CD4-positive, alpha-beta memory T cell (primary cell): ENCODE measurements at regions not wholly inside any gene's neighbourhood (a gene's known extent, or its start where the extent isn't known, plus 50 kb on each side); places are given as distances from the start of the nearest gene placed in this dataset.
"Not testable (repeated sequence)": the region's sequence is repeated elsewhere in the genome, so short reads cannot be mapped to it uniquely, and the experiment has no call there.

ENCODE experiments used
- CTCF ChIA-PET: fragments of 350-600 bp; sonication (Branson Sonifier 250); formaldehyde crosslinking; loops from one replicate; lab custom pipeline; 2021; ENCODE audit warnings: inconsistent platforms; ENCODE audit not compliant: partially characterized antibody; lab: Charles Lee
- POLR2A ChIA-PET: fragments of 350-600 bp; sonication (Branson Sonifier 250); formaldehyde crosslinking; loops from one replicate; lab custom pipeline; 2021; ENCODE audit not compliant: partially characterized antibody; lab: Charles Lee
- DNase-seq, 5 donors: peaks; one replicate each; pipeline versions ENCODE4 v3.0.0 to v3.0.0-alpha.2; 2020 to 2022; ENCODE audit warnings: mixed read lengths in 1 of 5
- H3K27ac ChIP-seq: one replicate; pipeline ENCODE4 v1.7.0; 2013; ENCODE audit warnings: low read depth, low read length
- H3K27me3 ChIP-seq: 2 replicates; pipeline ENCODE4 v1.7.0; 2013; ENCODE audit warnings: mild to moderate bottlenecking, low read length, moderate library complexity; ENCODE audit not compliant: insufficient read depth
- H3K36me3 ChIP-seq: 2 replicates; pipeline ENCODE4 v1.7.0; 2013; ENCODE audit warnings: mild to moderate bottlenecking, low read length, moderate library complexity; ENCODE audit not compliant: insufficient read depth
- H3K4me1 ChIP-seq: 2 replicates; pipeline ENCODE4 v1.7.0; 2013; ENCODE audit warnings: mild to moderate bottlenecking, low read length, moderate library complexity; ENCODE audit not compliant: insufficient read depth
- H3K4me3 ChIP-seq, 2 donors: one replicate each; pipeline ENCODE4 v1.7.0; 2013; ENCODE audit warnings: low read length in 2 of 2, mild to moderate bottlenecking in 1 of 2
- H3K9me3 ChIP-seq, 2 donors: one replicate each; pipeline ENCODE4 v1.7.0; 2013; ENCODE audit warnings: low read length in 2 of 2, control low read depth in 1 of 2; ENCODE audit not compliant: control insufficient read depth in 1 of 2
- H3K27ac Mint-ChIP-seq, 7 donors: one replicate each; pipeline ENCODE4 v1.8.0; 2020 to 2021; ENCODE audit warnings: mixed read lengths in 7 of 7, mild to moderate bottlenecking in 6 of 7, inconsistent platforms in 3 of 7, moderate library complexity in 3 of 7
- H3K27me3 Mint-ChIP-seq, 2 donors: one replicate each; pipeline ENCODE4 v1.8.0; 2020 to 2021; ENCODE audit warnings: mixed read lengths in 2 of 2
- H3K36me3 Mint-ChIP-seq, 2 donors: one replicate each; pipeline ENCODE4 v1.8.0; 2020 to 2021; ENCODE audit warnings: mixed read lengths in 2 of 2, inconsistent platforms in 1 of 2, mild to moderate bottlenecking in 1 of 2
- H3K4me1 Mint-ChIP-seq, 4 donors: one replicate each; pipeline ENCODE4 v1.8.0; 2020 to 2021; ENCODE audit warnings: mixed read lengths in 4 of 4, mild to moderate bottlenecking in 1 of 4
- H3K4me3 Mint-ChIP-seq, 8 donors: one replicate each; pipeline ENCODE4 v1.8.0; 2020 to 2021; ENCODE audit warnings: mixed read lengths in 8 of 8, mild to moderate bottlenecking in 7 of 8, moderate library complexity in 6 of 8, inconsistent platforms in 3 of 8
- H3K9me3 Mint-ChIP-seq, 8 donors: one replicate each; pipeline ENCODE4 v1.8.0; 2020 to 2021; ENCODE audit warnings: mixed read lengths in 8 of 8, mild to moderate bottlenecking in 5 of 8, inconsistent platforms in 3 of 8, moderate library complexity in 1 of 8
- intact Hi-C: fragments of 100-400 bp; cut with micrococcal nuclease; formaldehyde crosslinking; loops from one replicate; pipeline ENCODE4 v1.15.1; 2023

- Mint-ChIP-seq H3K4me3 (peak overlapping the region in 1 of 8 donors; percentile 41), H3K4me1 (peaks cover 19 to 34% (median 26%) of the 10 kb centered on the region in 4 donors), H3K36me3 (no peaks in the 10 kb centered on the region), H3K27me3 (no peaks in the 10 kb centered on the region), H3K27ac (peak overlapping the region in 3 of 7 donors; percentile 16 to 59 (median 48)), H3K9me3 (no peaks in the 10 kb centered on the region)
- H3K27me3 ChIP-seq: no peaks in the 10 kb centered on the region
- H3K4me3 ChIP-seq: no peak overlapping the region
- no peak overlapping the region for H3K27ac ChIP-seq
- intact Hi-C loops: no loop called here
- H3K9me3 ChIP-seq: no peaks in the 10 kb centered on the region
- POLR2A ChIA-PET: interaction anchor here (1.0 to 1.5 kb wide), 3 partner anchors 13 to 79 kb away, joined by 3 to 6 read pairs (median 3); partner anchors contain the start of gene RUNX3
- H3K36me3 ChIP-seq: no peaks in the 10 kb centered on the region
- no peak for DNase-seq
- peaks cover 20% of the 10 kb centered on the region for H3K4me1 ChIP-seq
- CTCF ChIA-PET: interaction anchor here (0.9 to 4.4 kb wide), 3 partner anchors 13 to 27 kb away, joined by 3 to 23 read pairs (median 4); no protein-coding TSS in a partner anchor
Observed at GRCh38 chr1:25009671-25010262, 79.7 kb upstream of the RUNX3 start.

- Histone ChIP-seq H3K9me3 (no peaks in the 10 kb centered on the region), H3K36me3 (no peaks in the 10 kb centered on the region), H3K27ac (no peak overlapping the region), H3K27me3 (no peaks in the 10 kb centered on the region), H3K4me1 (peaks cover 20% of the 10 kb centered on the region), H3K4me3 (no peak overlapping the region)
- CTCF ChIA-PET: interaction anchor here (1.4 to 4.4 kb wide), 3 partner anchors 14 to 45 kb away, joined by 3 to 23 read pairs (median 4); no protein-coding TSS in a partner anchor
- DNase-seq: no peak
- no peaks in the 10 kb centered on the region for H3K36me3 Mint-ChIP-seq
- peak overlapping the region in 1 of 7 donors; percentile 68 for H3K27ac Mint-ChIP-seq
- H3K4me1 Mint-ChIP-seq: peaks cover 20 to 38% (median 28%) of the 10 kb centered on the region in 4 donors
- POLR2A ChIA-PET: interaction anchor here (1.3 to 2.5 kb wide), 4 partner anchors 15 to 24 kb away, joined by 3 to 15 read pairs (median 5); no protein-coding TSS in a partner anchor
- intact Hi-C loops: no loop called here
- peak overlapping the region in 1 of 8 donors; percentile 15 for H3K4me3 Mint-ChIP-seq
- H3K9me3 Mint-ChIP-seq: no peaks in the 10 kb centered on the region
- no peaks in the 10 kb centered on the region for H3K27me3 Mint-ChIP-seq
Observed at GRCh38 chr1:25008192-25008485, 78.1 kb upstream of the RUNX3 start.

- Mint-ChIP-seq H3K27ac (peak overlapping the region in 3 of 7 donors; percentile 48 to 68 (median 59)), H3K4me3 (peak overlapping the region in 2 of 8 donors; percentile 35 to 41), H3K4me1 (peaks cover 20 to 38% (median 28%) of the 10 kb centered on the region in 4 donors)
- H3K27me3 ChIP-seq, H3K9me3 Mint-ChIP-seq, DNase-seq, H3K27me3 Mint-ChIP-seq, H3K9me3 ChIP-seq, H3K36me3 Mint-ChIP-seq, H3K4me3 ChIP-seq, H3K27ac ChIP-seq, H3K36me3 ChIP-seq: not testable (repeated sequence)
- intact Hi-C loops: loop anchor here (1.0 kb wide), 1 partner anchor 25 kb away; no protein-coding TSS in a partner anchor
- H3K4me1 ChIP-seq: peaks cover 20% of the 10 kb centered on the region
- CTCF ChIA-PET: interaction anchor here (1.0 to 4.4 kb wide), 4 partner anchors 14 to 44 kb away, joined by 3 to 23 read pairs (median 4); no protein-coding TSS in a partner anchor
- POLR2A ChIA-PET: interaction anchor here (1.3 to 2.5 kb wide), 4 partner anchors 10 to 23 kb away, joined by 3 to 15 read pairs (median 4); no protein-coding TSS in a partner anchor
Observed at GRCh38 chr1:25007390-25008191, 77.5 kb upstream of the RUNX3 start.

- Mint-ChIP-seq H3K9me3 (no peaks in the 10 kb centered on the region), H3K27me3 (no peaks in the 10 kb centered on the region), H3K4me3 (peak overlapping the region in 1 of 8 donors; percentile 22), H3K36me3 (no peaks in the 10 kb centered on the region), H3K27ac (peak overlapping the region in 3 of 7 donors; percentile 3 to 84 (median 79)), H3K4me1 (peaks cover 16 to 38% (median 28%) of the 10 kb centered on the region in 4 donors)
- H3K27me3 ChIP-seq: no peaks in the 10 kb centered on the region
- intact Hi-C loops: loop anchor here (1.0 kb wide), 1 partner anchor 26 kb away; no protein-coding TSS in a partner anchor
- H3K4me1 ChIP-seq: peaks cover 20% of the 10 kb centered on the region
- DNase-seq: no peak
- ChIA-PET CTCF (interaction anchor here (1.0 kb wide), 1 partner anchor 42 kb away, joined by 3 read pairs; no protein-coding TSS in a partner anchor), POLR2A (interaction anchor here (1.5 to 2.5 kb wide), 3 partner anchors 11 to 20 kb away, joined by 4 to 15 read pairs (median 5); no protein-coding TSS in a partner anchor)
- no peak overlapping the region for H3K4me3 ChIP-seq
- H3K27ac ChIP-seq: no peak overlapping the region
- H3K36me3 ChIP-seq: no peaks in the 10 kb centered on the region
- H3K9me3 ChIP-seq: no peaks in the 10 kb centered on the region
Observed at GRCh38 chr1:25006770-25007169, 76.7 kb upstream of the RUNX3 start.

- peaks cover 22% of the 10 kb centered on the region for H3K4me1 ChIP-seq
- DNase-seq: peak in 1 of 5 donors; percentile 35
- no peak overlapping the region for H3K4me3 Mint-ChIP-seq
Observed at GRCh38 chr1:25004355-25004754, 74.3 kb upstream of the RUNX3 start.

GRCh38 chr1:25003457-25004190 is 73.5 kb upstream of the RUNX3 start:
- Mint-ChIP-seq H3K27ac (peak overlapping the region in 1 of 7 donors; percentile 17), H3K9me3 (peaks cover 0 to 4% (median 0%) of the 10 kb centered on the region in 8 donors), H3K4me3 (peak overlapping the region in 1 of 8 donors; percentile 10), H3K36me3 (no peaks in the 10 kb centered on the region), H3K27me3 (no peaks in the 10 kb centered on the region), H3K4me1 (peaks cover 11 to 47% (median 28%) of the 10 kb centered on the region in 4 donors)
- peaks cover 22% of the 10 kb centered on the region for H3K4me1 ChIP-seq
- H3K36me3 ChIP-seq: no peaks in the 10 kb centered on the region
- ChIA-PET POLR2A (interaction anchor here (0.9 to 2.4 kb wide), 7 partner anchors 10 to 78 kb away, joined by 3 to 15 read pairs (median 3); no protein-coding TSS in a partner anchor), CTCF (interaction anchor here (1.6 kb wide), 1 partner anchor 8 kb away, joined by 4 read pairs; no protein-coding TSS in a partner anchor)
- intact Hi-C loops: no loop called here
- no peak overlapping the region for H3K27ac ChIP-seq
- H3K27me3 ChIP-seq: no peaks in the 10 kb centered on the region
- H3K4me3 ChIP-seq: no peak overlapping the region
- DNase-seq: no peak
- no peaks in the 10 kb centered on the region for H3K9me3 ChIP-seq

More at GRCh38 chr1:25004355-25004754, 74.3 kb upstream of the RUNX3 start:
- Mint-ChIP-seq H3K4me1 (peaks cover 12 to 41% (median 28%) of the 10 kb centered on the region in 4 donors), H3K27ac (peak overlapping the region in 3 of 7 donors; percentile 17 to 66 (median 48)), H3K36me3 (no peaks in the 10 kb centered on the region), H3K9me3 (peaks cover 0 to 4% (median 0%) of the 10 kb centered on the region in 8 donors), H3K27me3 (no peaks in the 10 kb centered on the region)
- H3K27me3 ChIP-seq: no peaks in the 10 kb centered on the region
- intact Hi-C loops: no loop called here
- ChIA-PET POLR2A (interaction anchor here (1.0 to 2.4 kb wide), 6 partner anchors 11 to 39 kb away, joined by 3 to 15 read pairs (median 4); no protein-coding TSS in a partner anchor), CTCF (interaction anchor here (1.6 kb wide), 1 partner anchor 9 kb away, joined by 4 read pairs; no protein-coding TSS in a partner anchor)
- no peak overlapping the region for H3K4me3 ChIP-seq
- H3K27ac ChIP-seq: no peak overlapping the region
- H3K9me3 ChIP-seq: no peaks in the 10 kb centered on the region
- no peaks in the 10 kb centered on the region for H3K36me3 ChIP-seq
